ENCODE measurements at regions not wholly inside any gene's neighbourhood (a gene's known extent, or its start where the extent isn't known, plus 50 kb on each side); places are given as distances from the start of the nearest gene placed in this dataset.

DNA sequence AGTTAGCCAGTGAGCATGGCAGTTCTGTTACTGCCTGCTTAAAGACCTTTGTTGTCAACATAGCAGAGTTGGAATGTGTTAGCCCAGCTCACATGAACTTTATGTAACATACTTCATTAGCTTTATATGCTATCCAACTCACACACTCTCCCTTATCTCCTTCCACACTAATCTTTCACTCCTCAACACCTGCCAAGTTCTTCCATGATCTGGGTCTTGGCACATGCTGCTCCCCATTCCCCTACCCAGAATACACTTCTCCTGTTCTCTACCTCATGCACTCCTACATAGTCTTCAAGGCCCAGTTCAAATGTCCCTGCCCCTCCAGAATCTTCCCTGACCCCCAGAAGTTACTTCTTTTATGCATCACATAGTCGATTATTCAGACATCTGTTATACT lies 179.3 kb downstream of the KATNAL1 start:
- no peak overlapping the region for H2BK15ac ChIP-seq (ENCODE audit: low read depth, poor library complexity, severe bottlenecking)
- no peak overlapping the region for H3K4me2 ChIP-seq (ENCODE audit: low read length, poor library complexity, severe bottlenecking)
- H3K27me3 ChIP-seq (ENCODE audit: control insufficient read depth in 1 of 2, insufficient read depth in 1 of 2, low read length in 2 of 2) = peaks cover 0 to 4% of the 10 kb centered on the region in 2 experiments
- H2BK5ac ChIP-seq (ENCODE audit: low read depth, low read length, poor library complexity, severe bottlenecking) = no peak overlapping the region
- H2AFZ ChIP-seq (ENCODE audit: low read depth, low read length) = no peak overlapping the region
- H3K9ac ChIP-seq (ENCODE audit: low read length) = no peak overlapping the region
- no peaks in the 10 kb centered on the region for H3K79me1 ChIP-seq (replicated peaks; ENCODE audit: low read length, poor library complexity, severe bottlenecking)
- peak overlapping the region in 1 of 2 experiments; percentile 63 for H3K18ac ChIP-seq (ENCODE audit: low read depth in 1 of 2, low read length in 2 of 2)
- DNase-seq = no peak
- H3K4me1 ChIP-seq (ENCODE audit: control insufficient read depth, insufficient read depth, low read depth, low read length) = peaks cover 15% of the 10 kb centered on the region
- no peak overlapping the region for H2AK5ac ChIP-seq (ENCODE audit: low read length, severe bottlenecking)
- WGBS = no CpG with 5 or more reads among the region's 1 CpG
- no peak overlapping the region for H3K14ac ChIP-seq (ENCODE audit: low read length in 2 of 2)
- H3K4me3 ChIP-seq (ENCODE audit: insufficient read depth in 1 of 2, low read depth in 1 of 2, low read length in 2 of 2) = no peak overlapping the region
- no peak overlapping the region for H4K91ac ChIP-seq (ENCODE audit: low read length)
- no peak overlapping the region for H3K23ac ChIP-seq (ENCODE audit: low read length in 2 of 2)
- H2BK120ac ChIP-seq (ENCODE audit: low read depth, low read length) = no peak overlapping the region
- H3K36me3 ChIP-seq (ENCODE audit: control insufficient read depth in 1 of 2, insufficient read depth in 2 of 2, low read depth in 1 of 2, low read length in 2 of 2) = no peaks in the 10 kb centered on the region
- H3K9me3 ChIP-seq (ENCODE audit: control insufficient read depth, low read length) = no peaks in the 10 kb centered on the region
- no peak overlapping the region for H2BK12ac ChIP-seq (ENCODE audit: low read length in 2 of 2)
- H3K4ac ChIP-seq (ENCODE audit: low read depth in 1 of 2, low read length in 2 of 2) = no peak overlapping the region
- H4K8ac ChIP-seq (ENCODE audit: low read length) = no peak overlapping the region
- no peak overlapping the region for H3K27ac ChIP-seq (ENCODE audit: low read length, poor library complexity, severe bottlenecking)

DNA sequence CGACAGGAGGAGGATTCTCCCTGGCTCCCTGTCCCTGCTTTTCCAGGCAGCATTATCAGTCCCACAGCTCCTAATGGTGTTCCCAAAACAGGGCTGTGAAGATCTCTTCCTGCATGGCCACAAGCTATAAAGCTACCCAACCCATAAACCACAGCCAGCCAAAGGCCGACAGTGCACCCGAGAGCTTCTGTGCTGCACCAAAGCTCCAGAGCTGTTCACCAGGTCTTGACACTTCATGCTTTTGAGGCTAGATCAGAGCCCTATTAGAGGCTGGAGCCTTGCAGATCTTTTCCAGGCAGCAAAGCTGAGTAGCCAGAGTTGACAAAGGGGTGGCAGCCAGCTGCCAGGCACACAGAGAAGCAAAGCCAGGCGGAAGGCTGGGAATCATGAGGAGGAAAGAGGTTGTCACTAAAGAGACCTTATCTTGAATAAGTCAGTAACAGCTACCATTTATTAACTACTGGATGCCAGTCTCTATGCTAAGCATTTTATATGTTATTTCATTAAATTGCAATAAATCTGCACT lies 180.4 kb downstream of the KATNAL1 start:
- Histone ChIP-seq H3K4me1 (ENCODE audit: control insufficient read depth, insufficient read depth, low read depth, low read length) (peaks cover 10% of the 10 kb centered on the region), H3K4me3 (ENCODE audit: insufficient read depth in 1 of 2, low read depth in 1 of 2, low read length in 2 of 2) (no peak overlapping the region), H3K9ac (ENCODE audit: low read length) (no peak overlapping the region), H3K23ac (ENCODE audit: low read length in 2 of 2) (no peak overlapping the region), H3K36me3 (ENCODE audit: control insufficient read depth in 1 of 2, insufficient read depth in 2 of 2, low read depth in 1 of 2, low read length in 2 of 2) (no peaks in the 10 kb centered on the region), H3K79me1 (replicated peaks; ENCODE audit: low read length, poor library complexity, severe bottlenecking) (no peaks in the 10 kb centered on the region), H4K8ac (ENCODE audit: low read length) (no peak overlapping the region), H3K9me3 (ENCODE audit: control insufficient read depth, low read length) (no peaks in the 10 kb centered on the region), H2BK5ac (ENCODE audit: low read depth, low read length, poor library complexity, severe bottlenecking) (no peak overlapping the region), H4K91ac (ENCODE audit: low read length) (no peak overlapping the region), H3K14ac (ENCODE audit: low read length in 2 of 2) (no peak overlapping the region), H2BK120ac (ENCODE audit: low read depth, low read length) (peak overlapping the region; percentile 22), H2AK5ac (ENCODE audit: low read length, severe bottlenecking) (peak overlapping the region; percentile 30), H2AFZ (ENCODE audit: low read depth, low read length) (no peak overlapping the region), H3K27ac (ENCODE audit: low read length, poor library complexity, severe bottlenecking) (no peak overlapping the region), H2BK12ac (ENCODE audit: low read length in 2 of 2) (no peak overlapping the region), H2BK15ac (ENCODE audit: low read depth, poor library complexity, severe bottlenecking) (no peak overlapping the region), H3K18ac (ENCODE audit: low read depth in 1 of 2, low read length in 2 of 2) (peak overlapping the region; percentile 58 to 71), H3K4me2 (ENCODE audit: low read length, poor library complexity, severe bottlenecking) (no peak overlapping the region), H3K4ac (ENCODE audit: low read depth in 1 of 2, low read length in 2 of 2) (no peak overlapping the region), H3K27me3 (ENCODE audit: control insufficient read depth in 1 of 2, insufficient read depth in 1 of 2, low read length in 2 of 2) (peaks cover 0 to 4% of the 10 kb centered on the region in 2 experiments)
- 78% methylated on average over 4 of the region's 4 CpGs for WGBS
- DNase-seq = peak; percentile 36

DNA sequence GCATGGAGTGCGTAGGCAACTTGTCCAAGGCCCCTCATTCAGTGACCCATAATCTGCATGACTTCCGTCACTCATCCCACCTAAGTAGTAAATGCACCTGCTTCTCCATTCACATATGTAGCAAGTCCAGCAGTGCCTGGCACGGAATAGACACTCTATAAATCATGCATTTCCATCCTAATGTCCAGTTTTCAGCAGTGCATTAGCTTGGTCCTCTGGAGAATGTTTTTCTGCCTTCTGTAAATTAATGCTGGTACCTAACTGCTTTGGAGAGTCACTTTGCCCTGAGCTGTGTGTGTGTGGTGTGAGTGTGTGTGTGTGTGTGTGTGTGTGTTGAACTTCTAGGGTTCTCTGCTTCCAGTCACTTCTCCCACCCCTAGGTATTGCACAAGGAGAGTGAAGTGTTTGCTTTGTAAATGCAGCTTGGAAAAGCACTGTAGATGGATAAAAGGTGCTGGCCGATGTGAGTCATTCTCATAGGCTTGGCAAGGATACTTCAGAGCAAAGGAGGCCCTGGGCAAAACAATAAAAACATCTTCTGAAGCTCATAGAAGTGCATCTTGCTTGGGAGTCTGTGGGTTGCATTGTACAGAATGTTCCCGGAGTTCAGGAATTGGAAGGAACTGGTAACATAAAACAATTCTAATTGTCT lies 181.8 kb downstream of the KATNAL1 start:
- Histone ChIP-seq H3K4ac (ENCODE audit: low read depth in 1 of 2, low read length in 2 of 2) (no peak overlapping the region), H4K91ac (ENCODE audit: low read length) (no peak overlapping the region), H3K27me3 (ENCODE audit: control insufficient read depth in 1 of 2, insufficient read depth in 1 of 2, low read length in 2 of 2) (peaks cover 0 to 4% of the 10 kb centered on the region in 2 experiments), H3K9me3 (ENCODE audit: control insufficient read depth, low read length) (no peaks in the 10 kb centered on the region), H3K79me1 (replicated peaks; ENCODE audit: low read length, poor library complexity, severe bottlenecking) (no peaks in the 10 kb centered on the region), H3K14ac (ENCODE audit: low read length in 2 of 2) (no peak overlapping the region), H4K8ac (ENCODE audit: low read length) (no peak overlapping the region), H3K4me1 (ENCODE audit: control insufficient read depth, insufficient read depth, low read depth, low read length) (peaks cover 11% of the 10 kb centered on the region), H3K18ac (ENCODE audit: low read depth in 1 of 2, low read length in 2 of 2) (no peak overlapping the region), H3K36me3 (ENCODE audit: control insufficient read depth in 1 of 2, insufficient read depth in 2 of 2, low read depth in 1 of 2, low read length in 2 of 2) (no peaks in the 10 kb centered on the region), H2BK15ac (ENCODE audit: low read depth, poor library complexity, severe bottlenecking) (no peak overlapping the region), H3K23ac (ENCODE audit: low read length in 2 of 2) (no peak overlapping the region), H3K27ac (ENCODE audit: low read length, poor library complexity, severe bottlenecking) (no peak overlapping the region), H3K4me2 (ENCODE audit: low read length, poor library complexity, severe bottlenecking) (no peak overlapping the region), H2BK5ac (ENCODE audit: low read depth, low read length, poor library complexity, severe bottlenecking) (no peak overlapping the region), H2AK5ac (ENCODE audit: low read length, severe bottlenecking) (no peak overlapping the region), H3K4me3 (ENCODE audit: insufficient read depth in 1 of 2, low read depth in 1 of 2, low read length in 2 of 2) (no peak overlapping the region), H2BK12ac (ENCODE audit: low read length in 2 of 2) (no peak overlapping the region), H2BK120ac (ENCODE audit: low read depth, low read length) (no peak overlapping the region), H3K9ac (ENCODE audit: low read length) (no peak overlapping the region), H2AFZ (ENCODE audit: low read depth, low read length) (no peak overlapping the region)
- WGBS = 56% methylated on average over 4 of the region's 5 CpGs
- peak; percentile 91 for DNase-seq

DNA sequence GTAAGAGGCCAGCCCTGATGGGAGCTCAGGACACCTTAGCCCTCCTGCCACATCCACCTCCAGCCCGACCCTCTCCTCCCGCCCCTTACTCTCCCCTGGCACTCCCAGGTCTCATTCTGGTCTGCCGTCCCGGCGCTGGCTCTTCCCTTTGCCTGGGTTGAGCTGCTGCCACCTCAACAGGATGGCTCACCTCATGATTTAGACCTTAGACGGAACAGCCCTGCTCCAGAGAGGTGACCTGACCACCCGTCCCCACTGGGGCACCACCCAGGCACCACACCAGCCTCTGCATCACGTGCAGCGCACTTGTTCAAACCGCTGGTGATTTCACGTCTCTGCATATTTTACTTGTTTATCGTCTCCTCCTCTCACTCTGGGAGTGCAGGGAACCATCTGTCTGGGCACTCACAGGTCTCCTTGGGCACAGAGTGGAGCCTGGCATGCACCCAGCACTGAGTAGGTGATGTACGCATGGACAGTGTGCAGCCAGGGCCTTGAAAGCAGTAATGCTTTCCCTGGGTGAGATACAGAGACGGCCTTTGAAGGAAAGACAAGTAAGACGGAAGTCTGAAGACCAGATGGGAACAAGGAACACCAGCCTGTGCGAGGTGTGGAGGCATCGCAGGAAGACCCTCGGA lies 183.1 kb downstream of the KATNAL1 start:
- Histone ChIP-seq H4K8ac (ENCODE audit: low read length) (peak overlapping the region; percentile 31), H3K23ac (ENCODE audit: low read length in 2 of 2) (no peak overlapping the region), H4K91ac (ENCODE audit: low read length) (no peak overlapping the region), H3K4me2 (ENCODE audit: low read length, poor library complexity, severe bottlenecking) (no peak overlapping the region), H2BK15ac (ENCODE audit: low read depth, poor library complexity, severe bottlenecking) (no peak overlapping the region), H2AFZ (ENCODE audit: low read depth, low read length) (no peak overlapping the region), H2BK12ac (ENCODE audit: low read length in 2 of 2) (peak overlapping the region in 1 of 2 experiments; percentile 46), H3K36me3 (ENCODE audit: control insufficient read depth in 1 of 2, insufficient read depth in 2 of 2, low read depth in 1 of 2, low read length in 2 of 2) (no peaks in the 10 kb centered on the region), H3K79me1 (replicated peaks; ENCODE audit: low read length, poor library complexity, severe bottlenecking) (no peaks in the 10 kb centered on the region), H3K4ac (ENCODE audit: low read depth in 1 of 2, low read length in 2 of 2) (no peak overlapping the region), H3K4me1 (ENCODE audit: control insufficient read depth, insufficient read depth, low read depth, low read length) (peaks cover 14% of the 10 kb centered on the region), H3K27me3 (ENCODE audit: control insufficient read depth in 1 of 2, insufficient read depth in 1 of 2, low read length in 2 of 2) (no peaks in the 10 kb centered on the region), H3K9ac (ENCODE audit: low read length) (no peak overlapping the region), H2BK5ac (ENCODE audit: low read depth, low read length, poor library complexity, severe bottlenecking) (no peak overlapping the region), H2BK120ac (ENCODE audit: low read depth, low read length) (no peak overlapping the region), H3K27ac (ENCODE audit: low read length, poor library complexity, severe bottlenecking) (no peak overlapping the region), H3K18ac (ENCODE audit: low read depth in 1 of 2, low read length in 2 of 2) (no peak overlapping the region), H3K14ac (ENCODE audit: low read length in 2 of 2) (no peak overlapping the region), H2AK5ac (ENCODE audit: low read length, severe bottlenecking) (no peak overlapping the region), H3K9me3 (ENCODE audit: control insufficient read depth, low read length) (no peaks in the 10 kb centered on the region), H3K4me3 (ENCODE audit: insufficient read depth in 1 of 2, low read depth in 1 of 2, low read length in 2 of 2) (no peak overlapping the region)
- DNase-seq = no peak
- WGBS = 91% methylated on average over 18 of the region's 18 CpGs

All from mesenchymal stem cell (in vitro differentiated cells and primary cell).